RWPE1 (cell line): ENCODE measurements at regions not wholly inside any gene's neighbourhood (a gene's known extent, or its start where the extent isn't known, plus 50 kb on each side); places are given as distances from the start of the nearest gene placed in this dataset.

Experiments used
- CTCF ChIA-PET: fragments of 350-600 bp; sonication (Branson Sonifier 250); formaldehyde crosslinking; extraction: SDS; loops from one replicate; lab custom pipeline; 2021; lab: Yijun Ruan, JAX
- POLR2A ChIA-PET: fragments of 400-600 bp; formaldehyde crosslinking; extraction: SDS; loops from one replicate; lab custom pipeline; 2020; ENCODE audit warnings: antibody characterized with exemption; ENCODE audit not compliant: low non-redundant PET; lab: Yijun Ruan, JAX
- DNase-seq: peaks from one replicate; pipeline ENCODE4 v3.0.0; 2012; ENCODE audit warnings: low spot score
- H3K27ac ChIP-seq: fragments of 450-650 bp; 2 replicates; pipeline ENCODE4 v1.5.1; 2017
- CTCF ChIP-seq: fragments of 450-650 bp; conservative IDR thresholded peaks from 2 replicates; pipeline ENCODE4 v1.5.1; 2017; ENCODE audit warnings: low read depth, mild to moderate bottlenecking

DNA sequence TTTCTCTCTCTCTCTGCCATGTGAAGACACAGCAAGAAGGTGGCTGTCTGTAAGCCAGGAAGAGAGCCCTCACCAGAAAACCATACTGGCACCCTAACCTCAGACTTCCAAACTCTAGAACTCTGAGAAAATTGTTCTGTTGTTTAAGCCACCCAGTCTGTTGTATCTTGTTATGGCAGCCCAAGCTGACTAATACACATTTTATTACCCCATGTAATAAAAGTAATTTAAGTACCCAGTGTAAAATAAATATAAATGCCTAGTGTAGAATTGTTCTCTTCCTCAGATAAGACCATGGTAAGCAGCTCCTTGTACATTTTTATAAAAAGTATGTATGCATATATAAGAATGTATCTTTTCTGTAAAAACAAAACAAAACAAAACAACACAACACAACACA, 119.7 kb downstream of the DTL start:
- H3K27ac ChIP-seq = no peak overlapping the region
- ChIA-PET POLR2A (no interaction called here), CTCF (no interaction called here)
- no peak for TF ChIP-seq CTCF
- no peak for DNase-seq

DNA sequence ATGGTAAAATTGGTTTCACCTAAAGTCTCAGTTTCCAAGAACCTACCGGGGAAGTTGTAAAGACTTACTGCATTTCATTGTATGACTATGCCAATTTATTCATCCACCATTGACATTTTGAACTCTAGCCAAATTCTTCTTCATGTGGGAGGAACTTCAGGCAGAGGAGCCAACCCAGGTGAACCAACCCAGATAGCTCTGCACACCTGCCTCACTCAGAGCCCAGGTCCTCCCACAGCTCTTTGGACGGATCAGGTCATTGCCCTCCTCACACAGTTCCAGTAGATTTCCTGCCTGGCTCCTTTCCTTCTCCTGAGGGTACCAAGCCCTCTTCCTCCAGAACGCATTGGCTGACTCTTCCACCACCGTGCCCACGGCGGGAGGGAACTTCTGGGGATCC, 121.7 kb downstream of the DTL start:
- peak; percentile 32 for DNase-seq
- no peak overlapping the region for H3K27ac ChIP-seq
- POLR2A ChIA-PET = no interaction called here
- no peak for TF ChIP-seq CTCF
- CTCF ChIA-PET = interaction anchor here (0.6 to 0.7 kb wide), 2 partner anchors 156 to 1332 kb away, joined by 3 to 4 read pairs; no protein-coding TSS in a partner anchor

DNA sequence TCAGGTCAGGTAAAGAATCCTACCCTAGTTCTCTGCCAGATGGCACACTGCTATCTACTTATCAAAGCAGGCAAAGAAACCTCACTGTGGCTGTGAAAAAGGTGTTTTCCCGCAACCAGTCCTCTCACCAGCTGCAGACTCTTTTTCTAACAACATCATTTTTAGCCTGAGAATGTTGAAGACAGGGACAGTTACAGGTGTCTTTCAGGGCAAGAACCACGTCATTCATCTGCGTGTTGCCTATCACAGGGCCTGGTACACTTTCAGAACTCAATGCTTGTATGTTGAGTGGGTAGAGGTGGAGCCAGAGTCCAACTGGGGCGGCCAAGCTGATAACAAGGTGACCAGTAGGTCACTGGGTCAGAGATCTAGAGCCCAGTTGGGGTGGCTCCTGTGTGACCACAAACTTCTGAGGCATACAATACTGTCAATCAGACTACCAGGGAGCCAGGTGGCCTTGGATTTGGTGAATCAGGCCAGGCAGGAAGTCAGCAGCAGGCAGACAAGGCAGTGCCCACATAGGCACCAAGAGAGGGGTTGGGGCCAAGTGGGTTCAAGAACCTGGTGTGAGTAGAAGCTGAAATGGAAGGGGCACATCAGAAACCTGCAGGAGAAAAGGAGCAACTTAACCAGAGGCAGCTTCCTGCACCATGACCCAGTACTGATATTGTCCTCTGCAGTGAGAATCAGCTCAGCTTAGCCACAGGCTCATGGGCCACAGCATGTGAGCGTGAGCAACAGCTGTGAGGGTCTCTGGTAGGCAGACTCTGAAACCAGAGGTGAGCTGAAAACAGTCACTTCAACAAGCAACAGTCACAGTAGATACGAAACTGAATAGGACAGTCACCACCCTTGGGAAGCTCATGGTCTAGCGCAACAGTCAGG, 123.6 kb downstream of the DTL start:
- ChIA-PET POLR2A (no interaction called here), CTCF (interaction anchor here (0.6 kb wide), 1 partner anchor 40 kb away, joined by 3 read pairs; no protein-coding TSS in a partner anchor)
- TF ChIP-seq CTCF = no peak
- H3K27ac ChIP-seq = no peak overlapping the region
- DNase-seq = no peak

GRCh38 chr1:212161231-212161781, 123.9 kb upstream of the PPP2R5A start:
- peak; percentile 42 for DNase-seq
- CTCF ChIA-PET = no interaction called here
- POLR2A ChIA-PET = interaction anchor here (0.6 kb wide), 1 partner anchor 61 kb away, joined by 4 read pairs; no protein-coding TSS in a partner anchor
- no peak overlapping the region for H3K27ac ChIP-seq
- TF ChIP-seq CTCF = no peak

- ChIA-PET CTCF (interaction anchor here (0.6 kb wide), 1 partner anchor 16 kb away, joined by 3 read pairs; no protein-coding TSS in a partner anchor), POLR2A (no interaction called here)
- no peak overlapping the region for H3K27ac ChIP-seq
- no peak for DNase-seq
- no peak for TF ChIP-seq CTCF
Observed at GRCh38 chr1:212162635-212163034, 122.6 kb upstream of the PPP2R5A start.

DNA sequence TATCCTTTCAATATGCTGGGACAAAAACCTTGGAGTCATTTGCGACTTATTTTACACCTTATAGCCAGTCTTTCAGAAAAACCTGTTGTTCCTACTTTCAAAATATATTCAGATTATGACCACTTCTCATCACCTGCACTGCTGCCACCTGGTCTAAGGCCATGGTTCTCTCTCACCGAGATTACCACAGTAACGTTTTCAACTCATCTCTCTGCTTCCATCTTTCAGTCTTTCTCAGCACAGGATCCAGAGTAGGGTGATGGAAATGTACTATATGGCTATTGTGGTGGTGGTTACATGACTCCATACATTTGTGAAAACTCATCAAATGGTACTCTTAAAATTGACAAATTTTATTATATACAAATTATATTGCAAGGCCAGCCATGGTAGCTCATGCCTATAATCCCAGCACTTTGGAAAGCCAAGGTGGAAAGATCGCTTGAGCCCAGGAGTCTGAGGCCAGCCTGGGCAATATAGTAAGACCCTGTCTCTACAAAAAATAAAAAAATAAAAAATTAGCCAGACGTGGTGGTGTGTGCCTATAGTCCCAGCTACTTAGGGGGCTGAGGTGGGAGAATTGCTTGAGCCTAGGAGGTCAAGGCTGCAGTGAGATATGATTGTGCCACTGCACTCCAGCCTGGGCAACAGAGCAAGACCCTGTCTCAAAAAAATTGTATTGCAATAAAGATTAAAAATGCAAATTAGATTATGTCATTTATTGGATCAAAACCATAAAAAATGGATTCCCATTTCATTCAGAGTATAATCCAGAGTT, 120.9 kb upstream of the PPP2R5A start:
- TF ChIP-seq CTCF = no peak
- POLR2A ChIA-PET = no interaction called here
- CTCF ChIA-PET = interaction anchor here (0.6 to 0.7 kb wide), 2 partner anchors 12 to 14 kb away, joined by 5 read pairs; no protein-coding TSS in a partner anchor

More for the DNA sequence above, 120.9 kb upstream of the PPP2R5A start:
- H3K27ac ChIP-seq = no peak overlapping the region
- DNase-seq = no peak
